ENCODE measurements at regions not wholly inside any gene's neighbourhood (a gene's known extent, or its start where the extent isn't known, plus 50 kb on each side); places are given as distances from the start of the nearest gene placed in this dataset.

DNA sequence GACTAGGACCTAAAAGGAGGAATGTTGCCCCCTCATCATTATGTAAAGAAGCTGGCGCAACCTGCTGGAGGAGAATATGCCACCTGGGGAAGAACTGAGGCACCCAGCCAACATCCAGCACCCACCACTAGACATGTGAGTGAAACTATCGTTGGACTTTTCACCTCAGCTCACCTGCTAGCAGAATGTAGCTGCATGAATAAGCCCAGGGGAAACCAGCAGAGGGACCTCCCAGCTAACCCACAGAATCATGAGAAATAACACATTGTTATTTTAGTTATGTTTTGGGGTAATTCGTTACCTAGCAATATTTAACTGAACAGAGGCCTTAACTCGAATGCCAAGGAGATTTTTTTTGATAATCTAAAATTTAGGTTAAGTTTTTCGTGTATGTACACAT lies 542.5 kb upstream of the DAB1 start:
- FAIRE-seq (no peak), ATAC-seq (no peak), DNase-seq (ENCODE audit: extremely low read depth in 1 of 4, low spot score in 3 of 4) (no peak)
- in situ Hi-C loops (cut with MboI), result no loop called here
- 1% methylated on average over 5 of the region's 5 CpGs for WGBS (ENCODE audit: insufficient coverage, low coverage, missing lambda C conversion rate)
- Histone ChIP-seq H3K27ac (ENCODE audit: extremely low read depth, low read depth, low read length) (no peak overlapping the region), H4K20me1 (replicated peaks; ENCODE audit: control insufficient read depth, insufficient read depth, low read length) (no peaks in the 10 kb centered on the region), H3K4me2 (ENCODE audit: insufficient read depth, low read length) (no peak overlapping the region), H3K4me3 (no peak overlapping the region), H3K27me3 (ENCODE audit: control insufficient read depth in 2 of 2, insufficient read depth in 2 of 2, low read length in 2 of 2) (no peaks in the 10 kb centered on the region), H2AFZ (ENCODE audit: low read depth, low read length) (no peak overlapping the region), H3K4me1 (replicated peaks in 1 of 2; ENCODE audit: control insufficient read depth in 2 of 2, insufficient read depth in 2 of 2, low read length in 2 of 2) (no peaks in the 10 kb centered on the region), H3K9me3 (replicated peaks; ENCODE audit: control insufficient read depth, insufficient read depth, low read depth, low read length) (no peaks in the 10 kb centered on the region), H3K79me2 (ENCODE audit: control insufficient read depth, insufficient read depth, low read length) (no peaks in the 10 kb centered on the region), H3K9ac (ENCODE audit: insufficient read depth in 1 of 2, low read depth in 2 of 2, low read length in 2 of 2) (no peak overlapping the region), H3K36me3 (ENCODE audit: control insufficient read depth, insufficient read depth, low read length) (no peaks in the 10 kb centered on the region), H3K9me1 (ENCODE audit: control insufficient read depth, insufficient read depth, low read length) (no peaks in the 10 kb centered on the region)
- CTCF ChIA-PET (ENCODE audit: low intra/inter-chr PET ratio), result no interaction called here
- intact Hi-C loops (cut with micrococcal nuclease), result no loop called here
- no TSS peak for BruUV-seq (replicated peaks)
- POLR2A ChIA-PET, result interaction anchor here (1.0 kb wide), 1 partner anchor 24 kb away, joined by 3 read pairs; no protein-coding TSS in a partner anchor
- TF ChIP-seq, protein P1, sequence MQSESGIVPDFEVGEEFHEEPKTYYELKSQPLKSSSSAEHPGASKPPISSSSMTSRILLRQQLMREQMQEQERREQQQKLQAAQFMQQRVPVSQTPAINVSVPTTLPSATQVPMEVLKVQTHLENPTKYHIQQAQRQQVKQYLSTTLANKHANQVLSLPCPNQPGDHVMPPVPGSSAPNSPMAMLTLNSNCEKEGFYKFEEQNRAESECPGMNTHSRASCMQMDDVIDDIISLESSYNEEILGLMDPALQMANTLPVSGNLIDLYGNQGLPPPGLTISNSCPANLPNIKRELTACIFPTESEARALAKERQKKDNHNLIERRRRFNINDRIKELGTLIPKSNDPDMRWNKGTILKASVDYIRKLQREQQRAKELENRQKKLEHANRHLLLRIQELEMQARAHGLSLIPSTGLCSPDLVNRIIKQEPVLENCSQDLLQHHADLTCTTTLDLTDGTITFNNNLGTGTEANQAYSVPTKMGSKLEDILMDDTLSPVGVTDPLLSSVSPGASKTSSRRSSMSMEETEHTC (IDR thresholded peaks at IDR 0.05), result no peak
- TF ChIP-seq RFX5 (IDR thresholded peaks at IDR 0.05; ENCODE audit: low read depth, low read length) (no peak), ZNF408 (CRISPR knock-in tag; IDR thresholded peaks at IDR 0.05; ENCODE audit: low read depth) (no peak), ZNF282 (CRISPR knock-in tag; IDR thresholded peaks at IDR 0.05) (no peak), ZKSCAN8 (CRISPR knock-in tag; IDR thresholded peaks at IDR 0.05) (no peak), RHOXF2B (CRISPR knock-in tag; conservative IDR thresholded peaks at IDR 0.05) (no peak), ZNF316 (IDR thresholded peaks at IDR 0.05) (no peak), PURB (CRISPR knock-in tag; IDR thresholded peaks at IDR 0.05; ENCODE audit: low read depth) (no peak), CBX2 (IDR thresholded peaks at IDR 0.05; ENCODE audit: insufficient read depth, low read length, poor library complexity, severe bottlenecking) (no peak), SMAD2 (IDR thresholded peaks at IDR 0.05; ENCODE audit: low read depth, low read length) (no peak), U2AF2 (optimal IDR thresholded peaks at IDR 0.05; ENCODE audit: low read depth, low read length) (no peak), ZBTB8A (IDR thresholded peaks at IDR 0.05; ENCODE audit: partially characterized antibody) (no peak), ARID2 (IDR thresholded peaks at IDR 0.05) (no peak)
- TF ChIP-seq, protein P2, sequence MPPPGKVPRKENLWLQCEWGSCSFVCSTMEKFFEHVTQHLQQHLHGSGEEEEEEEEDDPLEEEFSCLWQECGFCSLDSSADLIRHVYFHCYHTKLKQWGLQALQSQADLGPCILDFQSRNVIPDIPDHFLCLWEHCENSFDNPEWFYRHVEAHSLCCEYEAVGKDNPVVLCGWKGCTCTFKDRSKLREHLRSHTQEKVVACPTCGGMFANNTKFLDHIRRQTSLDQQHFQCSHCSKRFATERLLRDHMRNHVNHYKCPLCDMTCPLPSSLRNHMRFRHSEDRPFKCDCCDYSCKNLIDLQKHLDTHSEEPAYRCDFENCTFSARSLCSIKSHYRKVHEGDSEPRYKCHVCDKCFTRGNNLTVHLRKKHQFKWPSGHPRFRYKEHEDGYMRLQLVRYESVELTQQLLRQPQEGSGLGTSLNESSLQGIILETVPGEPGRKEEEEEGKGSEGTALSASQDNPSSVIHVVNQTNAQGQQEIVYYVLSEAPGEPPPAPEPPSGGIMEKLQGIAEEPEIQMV (tag; conservative IDR thresholded peaks at IDR 0.05; ENCODE audit: low read depth), result no peak
- TF ChIP-seq, protein P3, sequence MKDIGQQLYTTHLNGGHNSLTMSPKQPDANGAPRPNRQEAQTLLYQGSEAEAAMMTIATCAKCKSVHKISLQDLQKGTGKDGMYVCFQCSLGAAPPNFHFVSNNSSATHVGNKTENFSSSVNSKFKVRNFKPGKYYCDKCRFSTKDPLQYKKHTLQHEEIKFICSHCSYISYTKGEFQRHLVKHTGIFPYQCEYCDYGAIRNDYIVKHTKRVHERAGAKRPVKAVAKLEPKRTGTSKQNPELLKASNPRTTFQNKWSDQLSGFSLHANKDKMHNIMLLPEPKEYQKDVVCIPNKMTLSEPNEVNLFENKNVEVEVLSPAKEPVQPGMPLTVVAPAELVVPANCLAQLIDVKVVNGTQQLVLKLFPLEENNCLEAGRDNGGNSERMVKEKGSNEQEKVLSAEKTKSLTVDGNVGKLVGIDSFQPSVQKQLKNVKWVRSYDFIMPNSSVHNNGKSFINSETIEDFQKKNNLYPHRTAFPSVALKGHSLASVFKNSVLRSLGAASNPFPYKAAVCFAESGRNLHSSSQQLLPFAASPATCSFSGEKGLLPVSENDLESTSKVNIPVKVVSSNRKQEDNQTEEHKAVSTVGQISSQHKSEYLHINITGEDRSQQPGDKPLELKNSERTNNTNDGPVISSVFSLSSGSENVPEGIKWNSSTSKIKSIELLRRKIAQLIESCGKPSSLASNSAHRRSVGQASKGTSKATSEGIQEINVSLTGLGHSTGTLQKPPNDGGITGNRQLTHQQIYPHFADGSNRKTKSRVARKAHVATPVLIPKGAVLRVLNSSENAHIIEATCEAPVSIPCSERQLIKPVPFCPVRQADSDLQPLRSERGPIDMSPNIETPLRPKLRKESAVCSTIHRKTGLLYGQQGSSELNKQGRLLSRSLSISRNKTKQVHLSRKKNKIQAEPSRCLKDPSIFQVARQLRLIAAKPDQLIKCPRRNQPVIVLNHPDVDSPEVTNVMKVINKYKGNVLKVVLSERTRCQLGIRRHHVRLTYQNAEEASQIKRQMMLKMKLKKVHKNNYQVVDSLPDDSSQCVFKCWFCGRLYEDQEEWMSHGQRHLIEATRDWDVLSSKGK (CRISPR knock-in tag; IDR thresholded peaks at IDR 0.05), result no peak
- TF ChIP-seq, protein P4, sequence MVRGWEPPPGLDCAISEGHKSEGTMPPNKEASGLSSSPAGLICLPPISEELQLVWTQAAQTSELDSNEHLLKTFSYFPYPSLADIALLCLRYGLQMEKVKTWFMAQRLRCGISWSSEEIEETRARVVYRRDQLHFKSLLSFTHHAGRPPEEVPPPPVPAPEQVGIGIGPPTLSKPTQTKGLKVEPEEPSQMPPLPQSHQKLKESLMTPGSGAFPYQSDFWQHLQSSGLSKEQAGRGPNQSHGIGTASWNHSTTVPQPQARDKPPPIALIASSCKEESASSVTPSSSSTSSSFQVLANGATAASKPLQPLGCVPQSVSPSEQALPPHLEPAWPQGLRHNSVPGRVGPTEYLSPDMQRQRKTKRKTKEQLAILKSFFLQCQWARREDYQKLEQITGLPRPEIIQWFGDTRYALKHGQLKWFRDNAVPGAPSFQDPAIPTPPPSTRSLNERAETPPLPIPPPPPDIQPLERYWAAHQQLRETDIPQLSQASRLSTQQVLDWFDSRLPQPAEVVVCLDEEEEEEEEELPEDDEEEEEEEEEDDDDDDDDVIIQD (CRISPR knock-in tag; IDR thresholded peaks at IDR 0.05), result no peak

Data from K562 (cell line).